ENCODE measurements at regions not wholly inside any gene's neighbourhood (a gene's known extent, or its start where the extent isn't known, plus 50 kb on each side); places are given as distances from the start of the nearest gene placed in this dataset.

- Histone ChIP-seq H4K20me1 (ENCODE audit: insufficient read depth) (no peaks in the 10 kb centered on the region), H3K27me3 (ENCODE audit: insufficient read depth, low read depth, low read length) (no peaks in the 10 kb centered on the region), H3F3A (ENCODE audit: insufficient read depth, low read length, poor library complexity, severe bottlenecking) (no peaks in the 10 kb centered on the region), H3K36me3 (ENCODE audit: insufficient read depth, low read length) (no peaks in the 10 kb centered on the region), H3K9me2 (ENCODE audit: insufficient read depth, low read length) (no peaks in the 10 kb centered on the region), H3K79me2 (replicated peaks; ENCODE audit: insufficient read depth, low read length) (no peaks in the 10 kb centered on the region), H3K9ac (ENCODE audit: low read length) (no peak overlapping the region), H2AFZ (ENCODE audit: low read depth, low read length) (no peak overlapping the region), H3K9me3 (ENCODE audit: low read length) (no peaks in the 10 kb centered on the region), H3K4me2 (ENCODE audit: low read length) (no peak overlapping the region), H3K27ac (ENCODE audit: low read length) (no peak overlapping the region), H3K4me3 (ENCODE audit: low read length) (no peak overlapping the region)
- TF ChIP-seq MXI1 (conservative IDR thresholded peaks at IDR 0.05; ENCODE audit: poor library complexity, severe bottlenecking) (no peak), CTCF (IDR thresholded peaks at IDR 0.05; ENCODE audit: poor library complexity, severe bottlenecking) (peak; percentile 27)
Measured at GRCh38 chr4:58732973-58733372, 1622.8 kb upstream of the IGFBP7 start.

- no peak overlapping the region for H3K4me3 ChIP-seq (ENCODE audit: low read length)
- TF ChIP-seq EZH2 (IDR thresholded peaks at IDR 0.05; ENCODE audit: borderline replicate concordance, insufficient read depth, low read length, poor library complexity, severe bottlenecking) (no peak), RAD21 (conservative IDR thresholded peaks at IDR 0.05) (no peak), CTCF (IDR thresholded peaks at IDR 0.05; ENCODE audit: poor library complexity, severe bottlenecking) (no peak), MXI1 (conservative IDR thresholded peaks at IDR 0.05; ENCODE audit: poor library complexity, severe bottlenecking) (no peak), TAF1 (IDR thresholded peaks at IDR 0.05; ENCODE audit: low read depth) (no peak), EP300 (conservative IDR thresholded peaks at IDR 0.05; ENCODE audit: poor library complexity, severe bottlenecking) (no peak), SMC3 (conservative IDR thresholded peaks at IDR 0.05; ENCODE audit: poor library complexity) (no peak), POLR2AphosphoS5 (IDR thresholded peaks at IDR 0.05) (no peak), REST (IDR thresholded peaks at IDR 0.05; ENCODE audit: borderline replicate concordance) (no peak)
- H3K27me3 ChIP-seq (ENCODE audit: insufficient read depth, low read depth, low read length): no peaks in the 10 kb centered on the region
- no peaks in the 10 kb centered on the region for H3K9me2 ChIP-seq (ENCODE audit: insufficient read depth, low read length)
- H4K20me1 ChIP-seq (ENCODE audit: insufficient read depth): no peaks in the 10 kb centered on the region
- H2AFZ ChIP-seq (ENCODE audit: low read depth, low read length): no peak overlapping the region
- no peak overlapping the region for H3K27ac ChIP-seq (ENCODE audit: low read length)
- no peaks in the 10 kb centered on the region for H3K36me3 ChIP-seq (ENCODE audit: insufficient read depth, low read length)
- no peaks in the 10 kb centered on the region for H3F3A ChIP-seq (ENCODE audit: insufficient read depth, low read length, poor library complexity, severe bottlenecking)
- H3K79me2 ChIP-seq (replicated peaks; ENCODE audit: insufficient read depth, low read length): no peaks in the 10 kb centered on the region
- no peak overlapping the region for H3K9ac ChIP-seq (ENCODE audit: low read length)
- no peaks in the 10 kb centered on the region for H3K9me3 ChIP-seq (ENCODE audit: low read length)
- no peak overlapping the region for H3K4me2 ChIP-seq (ENCODE audit: low read length)
Measured at GRCh38 chr4:58723954-58724353, 1613.8 kb upstream of the IGFBP7 start.
